ENCODE measurements at regions not wholly inside any gene's neighbourhood (a gene's known extent, or its start where the extent isn't known, plus 50 kb on each side); places are given as distances from the start of the nearest gene placed in this dataset.
A peak's percentile ranks its signal among the peaks of the same experiment; 100 is the strongest.

GRCh38 chr12:19006626-19007137, 122.9 kb upstream of the PLEKHA5 start:
- Mint-ChIP-seq H3K4me3 (ENCODE audit: unreplicated experiment) (no peak overlapping the region), H3K27me3 (ENCODE audit: insufficient read depth, unreplicated experiment) (no peaks in the 10 kb centered on the region), H3K9me3 (ENCODE audit: unreplicated experiment) (no peaks in the 10 kb centered on the region), H3K36me3 (ENCODE audit: insufficient read depth, unreplicated experiment) (no peaks in the 10 kb centered on the region), H3K27ac (ENCODE audit: unreplicated experiment) (no peak overlapping the region), H3K4me1 (ENCODE audit: low read depth, unreplicated experiment) (peaks cover 16% of the 10 kb centered on the region)
- DNase-seq = no peak
- POLR2A ChIA-PET = no interaction called here
- Histone ChIP-seq H3K27me3 (replicated peaks; ENCODE audit: control insufficient read depth, insufficient read depth, low read length) (no peaks in the 10 kb centered on the region), H3K4me3 (ENCODE audit: low read depth, low read length) (no peak overlapping the region), H3K36me3 (ENCODE audit: control insufficient read depth, insufficient read depth, low read length) (no peaks in the 10 kb centered on the region), H3K9me3 (no peaks in the 10 kb centered on the region), H3K4me1 (peaks cover 40% of the 10 kb centered on the region)
- intact Hi-C loops (cut with micrococcal nuclease; ENCODE audit: unreplicated experiment) = no loop called here
- CTCF ChIA-PET = no interaction called here
- BruUV-seq (replicated peaks) = no TSS peak
- TF ChIP-seq CTCF (IDR thresholded peaks at IDR 0.05; ENCODE audit: insufficient read depth in 1 of 2, low read depth in 1 of 2, low read length in 1 of 2, severe bottlenecking in 1 of 2, unreplicated experiment in 1 of 2) = no peak

- no peaks in the 10 kb centered on the region for H3K27me3 ChIP-seq (replicated peaks; ENCODE audit: control insufficient read depth, insufficient read depth, low read length)
- peaks cover 40% of the 10 kb centered on the region for H3K4me1 ChIP-seq
- ChIA-PET POLR2A (no interaction called here), CTCF (no interaction called here)
- no peak for TF ChIP-seq CTCF (IDR thresholded peaks at IDR 0.05; ENCODE audit: insufficient read depth in 1 of 2, low read depth in 1 of 2, low read length in 1 of 2, severe bottlenecking in 1 of 2, unreplicated experiment in 1 of 2)
- no peaks in the 10 kb centered on the region for H3K36me3 Mint-ChIP-seq (ENCODE audit: insufficient read depth, unreplicated experiment)
- DNase-seq = no peak
- intact Hi-C loops (cut with micrococcal nuclease; ENCODE audit: unreplicated experiment) = no loop called here
- H3K27ac Mint-ChIP-seq (ENCODE audit: unreplicated experiment) = no peak overlapping the region
- H3K9me3 ChIP-seq = no peaks in the 10 kb centered on the region
- peaks cover 23% of the 10 kb centered on the region for H3K4me1 Mint-ChIP-seq (ENCODE audit: low read depth, unreplicated experiment)
- no TSS peak for BruUV-seq (replicated peaks)
- H3K36me3 ChIP-seq (ENCODE audit: control insufficient read depth, insufficient read depth, low read length) = no peaks in the 10 kb centered on the region; the same call in 1 of the 2 replicates
- no peak overlapping the region for H3K4me3 Mint-ChIP-seq (ENCODE audit: unreplicated experiment)
- H3K9me3 Mint-ChIP-seq (ENCODE audit: unreplicated experiment) = no peaks in the 10 kb centered on the region
- no peak overlapping the region for H3K4me3 ChIP-seq (ENCODE audit: low read depth, low read length)
- no peaks in the 10 kb centered on the region for H3K27me3 Mint-ChIP-seq (ENCODE audit: insufficient read depth, unreplicated experiment)
Observed at GRCh38 chr12:19008102-19008501, 121.4 kb upstream of the PLEKHA5 start.

- no peaks in the 10 kb centered on the region for H3K9me3 Mint-ChIP-seq (ENCODE audit: unreplicated experiment)
- intact Hi-C loops (cut with micrococcal nuclease; ENCODE audit: unreplicated experiment) = loop anchor here (1.0 to 2.0 kb wide), 3 partner anchors 35 to 121 kb away; no protein-coding TSS in a partner anchor
- no peaks in the 10 kb centered on the region for H3K36me3 Mint-ChIP-seq (ENCODE audit: insufficient read depth, unreplicated experiment)
- BruUV-seq (replicated peaks) = no TSS peak
- H3K4me3 Mint-ChIP-seq (ENCODE audit: unreplicated experiment) = peak overlapping the region; percentile 0
- ChIA-PET POLR2A (no interaction called here), CTCF (no interaction called here)
- Histone ChIP-seq H3K27me3 (replicated peaks; ENCODE audit: control insufficient read depth, insufficient read depth, low read length) (no peaks in the 10 kb centered on the region), H3K4me1 (peaks cover 30% of the 10 kb centered on the region), H3K36me3 (ENCODE audit: control insufficient read depth, insufficient read depth, low read length) (no peaks in the 10 kb centered on the region; the same call in 1 of the 2 replicates), H3K4me3 (ENCODE audit: low read depth, low read length) (no peak overlapping the region), H3K9me3 (no peaks in the 10 kb centered on the region)
- peak overlapping the region; percentile 0 for H3K27ac Mint-ChIP-seq (ENCODE audit: unreplicated experiment)
- peaks cover 23% of the 10 kb centered on the region for H3K4me1 Mint-ChIP-seq (ENCODE audit: low read depth, unreplicated experiment)
- peak; percentile 50 to 62 for DNase-seq
- no peaks in the 10 kb centered on the region for H3K27me3 Mint-ChIP-seq (ENCODE audit: insufficient read depth, unreplicated experiment)
- no peak for TF ChIP-seq CTCF (IDR thresholded peaks at IDR 0.05; ENCODE audit: insufficient read depth in 1 of 2, low read depth in 1 of 2, low read length in 1 of 2, severe bottlenecking in 1 of 2, unreplicated experiment in 1 of 2)
Observed at GRCh38 chr12:19010087-19010486, 119.4 kb upstream of the PLEKHA5 start.
